ENCODE measurements at regions not wholly inside any gene's neighbourhood (a gene's known extent, or its start where the extent isn't known, plus 50 kb on each side); places are given as distances from the start of the nearest gene placed in this dataset.

DNA sequence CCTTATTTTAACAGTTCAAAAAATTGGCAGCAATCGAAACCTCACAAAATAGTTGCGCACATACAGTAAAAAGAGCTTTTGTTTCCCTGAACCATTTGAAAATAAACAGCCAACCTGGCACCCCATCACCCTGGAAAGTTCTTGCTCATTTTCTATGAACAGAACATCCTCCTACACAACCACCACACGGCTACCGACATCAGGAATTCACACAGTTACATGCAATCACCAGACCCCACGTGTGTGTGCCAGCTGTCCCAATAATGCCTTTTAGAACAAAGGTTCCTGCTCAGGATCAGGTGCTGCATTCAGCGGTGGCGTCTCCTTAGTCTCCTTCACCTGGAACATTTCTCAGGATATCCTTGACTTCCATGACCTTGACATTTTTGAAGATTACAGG, 186.5 kb downstream of the KLF13 start:
- H3K4me3 ChIP-seq (replicated peaks; ENCODE audit: low read depth, low read length), result no peak overlapping the region
- DNase-seq (ENCODE audit: extremely low read depth, low read depth), result no peak
- TF ChIP-seq, protein P1, sequence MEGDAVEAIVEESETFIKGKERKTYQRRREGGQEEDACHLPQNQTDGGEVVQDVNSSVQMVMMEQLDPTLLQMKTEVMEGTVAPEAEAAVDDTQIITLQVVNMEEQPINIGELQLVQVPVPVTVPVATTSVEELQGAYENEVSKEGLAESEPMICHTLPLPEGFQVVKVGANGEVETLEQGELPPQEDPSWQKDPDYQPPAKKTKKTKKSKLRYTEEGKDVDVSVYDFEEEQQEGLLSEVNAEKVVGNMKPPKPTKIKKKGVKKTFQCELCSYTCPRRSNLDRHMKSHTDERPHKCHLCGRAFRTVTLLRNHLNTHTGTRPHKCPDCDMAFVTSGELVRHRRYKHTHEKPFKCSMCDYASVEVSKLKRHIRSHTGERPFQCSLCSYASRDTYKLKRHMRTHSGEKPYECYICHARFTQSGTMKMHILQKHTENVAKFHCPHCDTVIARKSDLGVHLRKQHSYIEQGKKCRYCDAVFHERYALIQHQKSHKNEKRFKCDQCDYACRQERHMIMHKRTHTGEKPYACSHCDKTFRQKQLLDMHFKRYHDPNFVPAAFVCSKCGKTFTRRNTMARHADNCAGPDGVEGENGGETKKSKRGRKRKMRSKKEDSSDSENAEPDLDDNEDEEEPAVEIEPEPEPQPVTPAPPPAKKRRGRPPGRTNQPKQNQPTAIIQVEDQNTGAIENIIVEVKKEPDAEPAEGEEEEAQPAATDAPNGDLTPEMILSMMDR (IDR thresholded peaks at IDR 0.05; ENCODE audit: low read depth, low read length, missing control alignments), result no peak

DNA sequence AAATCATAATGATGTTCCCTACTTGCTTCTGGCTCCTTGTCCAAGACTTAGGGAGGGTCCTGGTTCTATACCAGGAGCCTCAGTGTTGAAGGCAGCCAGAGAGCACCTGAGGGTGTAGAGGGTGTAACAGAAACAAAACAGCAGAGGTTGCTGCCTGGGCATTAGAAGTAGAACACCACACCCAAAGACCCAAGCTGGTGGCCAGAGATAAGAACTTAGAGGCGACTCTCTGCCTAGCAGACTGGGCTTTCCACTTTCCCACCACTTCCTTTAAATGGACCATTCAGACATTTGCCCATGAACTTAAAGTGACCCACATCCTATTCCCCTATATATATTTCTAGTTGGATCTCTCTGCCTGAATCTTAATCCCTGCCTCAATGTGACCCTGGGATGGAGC, 189.8 kb downstream of the KLF13 start:
- DNase-seq (ENCODE audit: extremely low read depth, low read depth), result no peak
- no peak overlapping the region for H3K4me3 ChIP-seq (replicated peaks; ENCODE audit: low read depth, low read length)
- TF ChIP-seq, protein P1 (IDR thresholded peaks at IDR 0.05; ENCODE audit: low read depth, low read length, missing control alignments), result no peak

DNA sequence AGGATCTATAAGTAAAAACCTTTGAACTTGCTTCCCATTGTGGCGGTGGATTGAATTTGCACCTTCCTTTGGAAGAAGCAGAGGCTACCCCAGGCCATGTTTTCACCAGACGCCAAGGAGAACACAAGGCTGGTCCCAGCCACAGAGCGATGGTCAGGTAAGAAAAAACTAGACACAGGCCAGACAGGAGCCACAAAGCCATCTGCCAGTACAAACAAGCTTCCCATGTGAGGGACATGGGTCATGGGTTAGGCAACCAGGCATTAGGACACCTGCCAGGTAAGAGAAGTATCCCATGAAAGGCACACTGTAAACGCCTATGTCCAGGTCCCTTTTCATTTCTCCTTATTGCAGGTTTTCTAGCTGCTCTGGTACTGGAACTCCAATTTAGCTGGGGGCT, 190.2 kb downstream of the KLF13 start:
- H3K4me3 ChIP-seq (replicated peaks; ENCODE audit: low read depth, low read length), result no peak overlapping the region
- no peak for DNase-seq (ENCODE audit: extremely low read depth, low read depth)
- TF ChIP-seq, protein P1 (IDR thresholded peaks at IDR 0.05; ENCODE audit: low read depth, low read length, missing control alignments), result no peak

DNA sequence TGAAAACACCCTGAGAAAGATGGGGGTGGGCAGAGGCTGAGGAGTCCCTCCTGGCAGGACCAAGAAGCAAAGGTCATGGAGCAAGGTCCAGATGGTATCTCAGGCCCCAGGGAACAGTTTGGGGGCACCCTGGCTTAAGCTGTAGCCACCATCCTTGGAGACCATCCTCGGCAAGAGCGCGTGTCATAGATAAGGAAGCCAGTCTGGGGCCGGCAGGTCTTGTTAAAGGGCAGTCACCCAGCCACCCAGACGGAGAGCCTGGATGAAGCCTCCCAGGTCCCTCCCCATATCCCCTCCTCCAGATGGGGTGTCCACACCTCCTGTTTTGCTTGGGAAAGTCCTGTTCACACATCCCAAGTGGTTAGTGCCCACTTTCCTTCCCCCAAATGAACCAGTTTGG, 191.1 kb downstream of the KLF13 start:
- no peak overlapping the region for H3K4me3 ChIP-seq (replicated peaks; ENCODE audit: low read depth, low read length)
- no peak for DNase-seq (ENCODE audit: extremely low read depth, low read depth)
- TF ChIP-seq, protein P1 (IDR thresholded peaks at IDR 0.05; ENCODE audit: low read depth, low read length, missing control alignments), result no peak

DNA sequence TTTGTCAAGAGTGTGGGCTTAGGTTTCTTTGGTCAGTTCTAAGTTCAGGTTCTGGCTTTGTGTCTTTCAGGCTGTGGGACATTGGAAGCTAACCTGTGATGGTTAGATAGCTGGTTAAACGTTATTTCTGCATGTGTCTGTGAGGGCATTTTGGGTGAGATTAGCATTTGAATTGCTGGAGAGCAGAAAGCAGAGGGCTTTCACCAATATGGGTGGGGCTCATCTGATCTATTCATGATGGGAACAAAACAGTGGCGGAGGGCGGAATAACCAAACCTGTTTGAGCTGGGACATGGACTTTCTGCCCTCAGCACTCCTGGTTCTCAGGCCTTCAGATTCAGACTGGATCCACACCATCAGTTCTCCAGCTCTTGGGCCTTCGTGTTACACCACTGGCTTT, 195.4 kb downstream of the KLF13 start:
- H3K4me3 ChIP-seq (replicated peaks; ENCODE audit: low read depth, low read length), result no peak overlapping the region
- TF ChIP-seq, protein P1 (IDR thresholded peaks at IDR 0.05; ENCODE audit: low read depth, low read length, missing control alignments), result no peak
- DNase-seq (ENCODE audit: extremely low read depth, low read depth), result no peak

DNA sequence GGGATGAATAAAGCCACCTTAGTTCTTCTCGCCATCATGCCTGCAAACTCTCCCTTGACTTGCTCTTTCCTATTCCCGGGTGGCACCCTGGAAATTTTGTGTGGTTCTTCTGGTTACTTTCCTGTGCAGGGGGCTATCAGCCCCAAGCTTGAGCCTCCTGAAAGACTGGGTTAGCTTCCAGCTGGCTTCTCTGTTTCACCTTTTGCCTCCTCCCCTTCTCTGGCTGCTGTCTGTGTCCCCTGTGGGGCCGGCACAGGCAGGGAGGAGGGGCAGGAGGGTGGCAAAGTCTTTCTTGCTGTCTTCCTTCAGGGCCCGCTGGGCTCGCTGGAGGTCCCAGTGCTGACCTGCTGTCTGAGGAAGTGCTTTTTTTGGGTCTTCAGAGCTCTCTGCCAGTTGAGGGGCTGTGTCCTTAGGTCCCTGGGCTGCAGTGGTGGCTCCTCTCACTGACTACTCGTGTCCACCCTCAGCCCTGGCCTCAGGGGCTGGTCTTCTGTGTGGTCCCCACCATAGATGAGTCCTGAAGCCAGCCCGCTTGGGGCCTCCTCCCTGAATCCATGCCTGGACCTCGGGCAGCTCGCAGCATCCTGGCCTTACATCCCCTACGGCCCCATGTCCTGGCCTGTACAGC, 196.5 kb downstream of the KLF13 start:
- no peak overlapping the region for H3K4me3 ChIP-seq (replicated peaks; ENCODE audit: low read depth, low read length)
- TF ChIP-seq, protein P1 (IDR thresholded peaks at IDR 0.05; ENCODE audit: low read depth, low read length, missing control alignments), result no peak
- DNase-seq (ENCODE audit: extremely low read depth, low read depth), result no peak

DNA sequence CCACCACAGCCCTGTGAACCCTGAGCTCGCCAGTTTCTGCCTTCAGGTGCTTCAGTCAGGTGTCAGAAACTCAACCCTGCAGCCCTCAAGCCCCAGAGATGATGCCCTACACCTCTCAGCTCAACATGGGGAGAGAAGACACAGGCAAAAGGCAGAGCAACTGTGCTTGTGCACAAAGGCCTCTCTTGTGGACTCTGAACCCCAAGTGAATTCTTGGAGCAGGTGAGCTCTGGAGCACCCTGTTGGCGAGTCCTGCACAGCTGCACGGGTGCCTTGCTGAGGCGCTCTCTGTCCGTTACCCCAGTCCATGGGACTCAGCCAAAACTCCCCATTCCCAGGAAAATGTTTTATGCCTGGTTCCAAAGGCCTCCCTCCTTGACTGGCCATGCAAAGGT, 197.0 kb downstream of the KLF13 start:
- DNase-seq (ENCODE audit: extremely low read depth, low read depth), result no peak
- no peak overlapping the region for H3K4me3 ChIP-seq (replicated peaks; ENCODE audit: low read depth, low read length)

More for the DNA sequence above, 197.0 kb downstream of the KLF13 start:
- TF ChIP-seq, protein P1 (IDR thresholded peaks at IDR 0.05; ENCODE audit: low read depth, low read length, missing control alignments), result no peak
